H9 (cell line): ENCODE measurements at regions not wholly inside any gene's neighbourhood (a gene's known extent, or its start where the extent isn't known, plus 50 kb on each side); places are given as distances from the start of the nearest gene placed in this dataset.

ENCODE experiments used
- DNase-seq: peaks from one replicate; pipeline ENCODE4 v3.0.0-alpha.2; 2017
- H2AFZ ChIP-seq: one replicate; pipeline ENCODE4 v1.6.1; 2013; ENCODE audit warnings: mild to moderate bottlenecking, low read length, control low read depth, moderate library complexity
- H2AK5ac ChIP-seq: 2 replicates; pipeline ENCODE4 v1.6.1; 2013; ENCODE audit warnings: low read length, control low read depth, mixed read lengths; ENCODE audit not compliant: insufficient read length
- H2BK120ac ChIP-seq: one replicate; pipeline ENCODE4 v1.6.1; 2013; ENCODE audit warnings: low read depth, mild to moderate bottlenecking, low read length, control low read depth, inconsistent platforms; ENCODE audit not compliant: poor library complexity, severe bottlenecking
- H2BK12ac ChIP-seq: 2 replicates; pipeline ENCODE4 v1.6.1; 2013; ENCODE audit warnings: low read length, control low read depth, mixed read lengths, low read depth; ENCODE audit not compliant: insufficient read length
- H2BK15ac ChIP-seq: 2 replicates; pipeline ENCODE4 v1.6.1; 2013; ENCODE audit warnings: low read depth, low read length, control low read depth
- H2BK20ac ChIP-seq: one replicate; pipeline ENCODE4 v1.6.1; 2013; ENCODE audit warnings: low read depth, mild to moderate bottlenecking, low read length, control low read depth, inconsistent platforms; ENCODE audit not compliant: poor library complexity, severe bottlenecking
- H2BK5ac ChIP-seq: 2 replicates; pipeline ENCODE4 v1.6.1; 2013; ENCODE audit warnings: low read length, control low read depth, mixed read lengths; ENCODE audit not compliant: insufficient read length
- H3K14ac ChIP-seq: 2 replicates; pipeline ENCODE4 v1.6.1; 2013; ENCODE audit warnings: low read length, control low read depth; ENCODE audit not compliant: insufficient read depth
- H3K18ac ChIP-seq: 2 replicates; pipeline ENCODE4 v1.6.1; 2013; ENCODE audit warnings: low read depth, mild to moderate bottlenecking, mixed read lengths, low read length, control low read depth; ENCODE audit not compliant: insufficient read length
- H3K23ac ChIP-seq: 2 replicates; pipeline ENCODE4 v1.6.1; 2013; ENCODE audit warnings: low read length, control low read depth, mixed read lengths, low read depth; ENCODE audit not compliant: insufficient read length
- H3K23me2 ChIP-seq: 2 replicates; pipeline ENCODE4 v1.6.1; 2013; ENCODE audit warnings: low read depth, mild to moderate bottlenecking, mixed read lengths, low read length, control low read depth; ENCODE audit not compliant: insufficient read length, poor library complexity, severe bottlenecking
- H3K27ac ChIP-seq: 2 replicates; pipeline ENCODE4 v1.5.1; 2013; ENCODE audit warnings: low read length, control low read depth, mixed read lengths, low read depth; ENCODE audit not compliant: insufficient read length
- H3K27me3 ChIP-seq: 2 replicates; pipeline ENCODE4 v1.6.1; 2013; ENCODE audit warnings: low read length, control low read depth, inconsistent platforms; ENCODE audit not compliant: insufficient read depth
- H3K4ac ChIP-seq: 2 replicates; pipeline ENCODE4 v1.6.1; 2013; ENCODE audit warnings: low read depth, mild to moderate bottlenecking, control low read depth, inconsistent platforms, low read length, moderate library complexity
- H3K4me1 ChIP-seq: 2 replicates; pipeline ENCODE4 v1.6.1; 2013; ENCODE audit warnings: low read length, control low read depth, inconsistent platforms; ENCODE audit not compliant: insufficient read depth
- H3K4me2 ChIP-seq: 2 replicates; pipeline ENCODE4 v1.6.1; 2013; ENCODE audit warnings: low read length, control low read depth, mixed read lengths; ENCODE audit not compliant: insufficient read length, insufficient read depth
- H3K56ac ChIP-seq: 2 replicates; pipeline ENCODE4 v1.6.1; 2013; ENCODE audit warnings: low read depth, mild to moderate bottlenecking, mixed read lengths, low read length, control low read depth; ENCODE audit not compliant: insufficient read length
- H3K79me1 ChIP-seq: 2 replicates; pipeline ENCODE4 v1.6.1; 2013; ENCODE audit warnings: low read depth, mild to moderate bottlenecking, moderate library complexity, low read length, control low read depth, inconsistent platforms; ENCODE audit not compliant: insufficient read depth, poor library complexity, severe bottlenecking
- H3K79me2 ChIP-seq: 2 replicates; pipeline ENCODE4 v1.6.1; 2013; ENCODE audit warnings: low read length, control low read depth, inconsistent platforms; ENCODE audit not compliant: insufficient read depth
- H3K9ac ChIP-seq: 2 replicates; pipeline ENCODE4 v1.6.1; 2013; ENCODE audit warnings: low read length, control low read depth, mixed read lengths; ENCODE audit not compliant: insufficient read length; ENCODE audit errors: extremely low read depth
- H3K9me3 ChIP-seq: one replicate; pipeline ENCODE4 v1.6.1; 2013; ENCODE audit warnings: low read depth, low read length, inconsistent platforms; ENCODE audit not compliant: control insufficient read depth
- H3T11ph ChIP-seq: one replicate; pipeline ENCODE4 v1.6.1; 2013; ENCODE audit warnings: mild to moderate bottlenecking, low read length, control low read depth, inconsistent platforms
- H4K20me1 ChIP-seq: one replicate; pipeline ENCODE4 v1.6.1; 2013; ENCODE audit not compliant: control insufficient read depth, insufficient read length, insufficient read depth
- H4K5ac ChIP-seq: 2 replicates; pipeline ENCODE4 v1.6.1; 2013; ENCODE audit warnings: low read depth, mild to moderate bottlenecking, mixed read lengths, low read length, control low read depth; ENCODE audit not compliant: insufficient read length
- H4K8ac ChIP-seq: replicated peaks from 2 replicates; pipeline ENCODE4 v1.6.1; 2013; ENCODE audit warnings: low read length, control low read depth, mixed read lengths, low read depth; ENCODE audit not compliant: insufficient read length
- H4K91ac ChIP-seq: 2 replicates; pipeline ENCODE4 v1.6.1; 2013; ENCODE audit warnings: low read depth, mild to moderate bottlenecking, moderate library complexity, mixed read lengths, low read length, control low read depth; ENCODE audit not compliant: insufficient read length
- H3K27ac Mint-ChIP-seq, 3 experiments: 2 replicates in 2 of 3; 3 replicates in 1 of 3; pipeline ENCODE4 v1.8.0; 2020 to 2021; ENCODE audit warnings: mixed read lengths in 3 of 3, mild to moderate bottlenecking in 1 of 3, moderate library complexity in 1 of 3
- H3K27me3 Mint-ChIP-seq: 2 replicates; pipeline ENCODE4 v1.8.0; 2021; ENCODE audit warnings: low read depth, mild to moderate bottlenecking, moderate library complexity, mixed read lengths
- H3K36me3 Mint-ChIP-seq, 3 experiments: 2 replicates in 2 of 3; 3 replicates in 1 of 3; pipeline ENCODE4 v1.8.0; 2020 to 2021; ENCODE audit warnings: low read depth in 3 of 3, mixed read lengths in 3 of 3; ENCODE audit not compliant: insufficient read depth in 1 of 3
- H3K4me1 Mint-ChIP-seq, 2 experiments: 2 replicates each; pipeline ENCODE4 v1.8.0; 2020; ENCODE audit warnings: mixed read lengths in 2 of 2
- H3K4me3 Mint-ChIP-seq, 2 experiments: 2 replicates in 1 of 2; 3 replicates in 1 of 2; pipeline ENCODE4 v1.8.0; 2020 to 2021; ENCODE audit warnings: mild to moderate bottlenecking in 2 of 2, mixed read lengths in 2 of 2, moderate library complexity in 1 of 2
- H3K9me3 Mint-ChIP-seq, 2 experiments: 2 replicates in 1 of 2; 3 replicates in 1 of 2; pipeline ENCODE4 v1.8.0; 2020; ENCODE audit warnings: mild to moderate bottlenecking in 2 of 2, mixed read lengths in 2 of 2, moderate library complexity in 1 of 2
- CTCF ChIP-seq: fragments of 200-600 bp; sonication (generic); conservative IDR thresholded peaks from 3 replicates; pipeline ENCODE4 v1.8.0; 2021; ENCODE audit warnings: antibody characterized with exemption, mild to moderate bottlenecking
- WGBS: extraction: QIAGEN DNeasy Blood & Tissue Kit; methylation state at CpG from one replicate; pipeline ENCODE4 v1.1.7; 2013; ENCODE audit warnings: missing lambda C conversion rate, low lambda C conversion rate, mixed read lengths; ENCODE audit not compliant: insufficient read length; ENCODE audit errors: extremely low coverage; 5-methylcytosine and 5-hydroxymethylcytosine counted together

GRCh38 chr3:70631716-70632307, 319.4 kb upstream of the MDFIC2 start:
- H3K18ac ChIP-seq, result no peak overlapping the region
- no peak overlapping the region for H2AFZ ChIP-seq
- no peaks in the 10 kb centered on the region for H3K9me3 ChIP-seq
- H2AK5ac ChIP-seq, result no peak overlapping the region
- H3K79me2 ChIP-seq, result no peaks in the 10 kb centered on the region
- H3K4ac ChIP-seq, result no peak overlapping the region
- no peak overlapping the region for H2BK120ac ChIP-seq
- TF ChIP-seq CTCF, result no peak
- H4K8ac ChIP-seq, result no peak overlapping the region
- H3K23me2 ChIP-seq, result no peaks in the 10 kb centered on the region
- no peak overlapping the region for H3K27ac ChIP-seq
- no peak overlapping the region for H2BK15ac ChIP-seq
- H3K27ac Mint-ChIP-seq, result no peak overlapping the region; a peak in 1 of 7 replicates
- H4K20me1 ChIP-seq, result no peaks in the 10 kb centered on the region
- peak; percentile 72 for DNase-seq
- H2BK5ac ChIP-seq, result no peak overlapping the region
- no peak overlapping the region for H3K9ac ChIP-seq
- no peaks in the 10 kb centered on the region; the same call in 1 of the 2 replicates for H3K4me1 ChIP-seq
- no peaks in the 10 kb centered on the region for H3K36me3 Mint-ChIP-seq
- H3K79me1 ChIP-seq, result no peaks in the 10 kb centered on the region
- no peak overlapping the region for H3K23ac ChIP-seq
- H3K56ac ChIP-seq, result no peak overlapping the region
- no peak overlapping the region for H3T11ph ChIP-seq
- no peak overlapping the region; a peak in 1 of 5 replicates for H3K4me3 Mint-ChIP-seq
- no peak overlapping the region for H4K5ac ChIP-seq
- H3K27me3 Mint-ChIP-seq, result peaks cover 27% of the 10 kb centered on the region
- H2BK12ac ChIP-seq, result no peak overlapping the region
- peaks cover 16 to 20% of the 10 kb centered on the region in 2 experiments for H3K4me1 Mint-ChIP-seq
- no peak overlapping the region for H3K4me2 ChIP-seq
- no peak overlapping the region for H2BK20ac ChIP-seq
- no peak overlapping the region for H4K91ac ChIP-seq
- H3K14ac ChIP-seq, result no peak overlapping the region
- no peaks in the 10 kb centered on the region for H3K27me3 ChIP-seq
- H3K9me3 Mint-ChIP-seq, result no peaks in the 10 kb centered on the region; a peak in 2 of 5 replicates
- WGBS, result no CpG with 5 or more reads among the region's 4 CpGs
